ENCODE measurements at regions not wholly inside any gene's neighbourhood (a gene's known extent, or its start where the extent isn't known, plus 50 kb on each side); places are given as distances from the start of the nearest gene placed in this dataset.

DNA sequence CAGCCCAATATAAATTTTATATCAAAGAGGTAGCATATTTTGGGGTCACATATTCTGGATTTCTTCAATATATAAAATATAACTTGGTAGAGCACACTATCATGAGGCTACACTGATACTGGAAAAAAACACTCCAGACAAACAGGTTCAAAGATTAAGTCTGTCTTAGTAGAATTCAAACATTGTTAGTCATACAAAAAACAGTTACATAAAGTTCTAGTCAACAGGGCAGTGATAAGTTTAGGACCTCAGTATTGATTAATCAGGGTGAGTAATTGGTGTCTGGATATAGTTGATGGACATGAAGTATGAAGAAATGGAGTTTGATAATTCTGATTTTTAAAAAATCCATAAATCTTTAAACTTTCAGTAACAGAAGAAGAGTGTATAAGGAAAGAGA lies 1291.3 kb downstream of the FSTL5 start:
- Histone ChIP-seq H2AFZ (ENCODE audit: low read depth, low read length) (no peak overlapping the region), H3K9me3 (ENCODE audit: insufficient read depth, low read length) (no peaks in the 10 kb centered on the region), H3K4me1 (ENCODE audit: low read length) (no peaks in the 10 kb centered on the region), H3K27me3 (ENCODE audit: low read depth, low read length) (no peaks in the 10 kb centered on the region), H3K79me2 (ENCODE audit: low read length) (no peaks in the 10 kb centered on the region), H3K4me3 (ENCODE audit: low read length) (no peak overlapping the region), H3K9ac (ENCODE audit: low read length) (no peak overlapping the region), H4K20me1 (ENCODE audit: insufficient read depth, low read length) (no peaks in the 10 kb centered on the region), H3K36me3 (replicated peaks; ENCODE audit: low read depth, low read length) (no peaks in the 10 kb centered on the region), H3K4me2 (ENCODE audit: low read length) (no peak overlapping the region), H3K27ac (ENCODE audit: low read length) (no peak overlapping the region)
- TF ChIP-seq, protein P1, sequence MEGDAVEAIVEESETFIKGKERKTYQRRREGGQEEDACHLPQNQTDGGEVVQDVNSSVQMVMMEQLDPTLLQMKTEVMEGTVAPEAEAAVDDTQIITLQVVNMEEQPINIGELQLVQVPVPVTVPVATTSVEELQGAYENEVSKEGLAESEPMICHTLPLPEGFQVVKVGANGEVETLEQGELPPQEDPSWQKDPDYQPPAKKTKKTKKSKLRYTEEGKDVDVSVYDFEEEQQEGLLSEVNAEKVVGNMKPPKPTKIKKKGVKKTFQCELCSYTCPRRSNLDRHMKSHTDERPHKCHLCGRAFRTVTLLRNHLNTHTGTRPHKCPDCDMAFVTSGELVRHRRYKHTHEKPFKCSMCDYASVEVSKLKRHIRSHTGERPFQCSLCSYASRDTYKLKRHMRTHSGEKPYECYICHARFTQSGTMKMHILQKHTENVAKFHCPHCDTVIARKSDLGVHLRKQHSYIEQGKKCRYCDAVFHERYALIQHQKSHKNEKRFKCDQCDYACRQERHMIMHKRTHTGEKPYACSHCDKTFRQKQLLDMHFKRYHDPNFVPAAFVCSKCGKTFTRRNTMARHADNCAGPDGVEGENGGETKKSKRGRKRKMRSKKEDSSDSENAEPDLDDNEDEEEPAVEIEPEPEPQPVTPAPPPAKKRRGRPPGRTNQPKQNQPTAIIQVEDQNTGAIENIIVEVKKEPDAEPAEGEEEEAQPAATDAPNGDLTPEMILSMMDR (IDR thresholded peaks at IDR 0.05; ENCODE audit: low read depth, low read length): no peak
- no peak for TF ChIP-seq EZH2phosphoT487 (IDR thresholded peaks at IDR 0.05; ENCODE audit: low read depth)

DNA sequence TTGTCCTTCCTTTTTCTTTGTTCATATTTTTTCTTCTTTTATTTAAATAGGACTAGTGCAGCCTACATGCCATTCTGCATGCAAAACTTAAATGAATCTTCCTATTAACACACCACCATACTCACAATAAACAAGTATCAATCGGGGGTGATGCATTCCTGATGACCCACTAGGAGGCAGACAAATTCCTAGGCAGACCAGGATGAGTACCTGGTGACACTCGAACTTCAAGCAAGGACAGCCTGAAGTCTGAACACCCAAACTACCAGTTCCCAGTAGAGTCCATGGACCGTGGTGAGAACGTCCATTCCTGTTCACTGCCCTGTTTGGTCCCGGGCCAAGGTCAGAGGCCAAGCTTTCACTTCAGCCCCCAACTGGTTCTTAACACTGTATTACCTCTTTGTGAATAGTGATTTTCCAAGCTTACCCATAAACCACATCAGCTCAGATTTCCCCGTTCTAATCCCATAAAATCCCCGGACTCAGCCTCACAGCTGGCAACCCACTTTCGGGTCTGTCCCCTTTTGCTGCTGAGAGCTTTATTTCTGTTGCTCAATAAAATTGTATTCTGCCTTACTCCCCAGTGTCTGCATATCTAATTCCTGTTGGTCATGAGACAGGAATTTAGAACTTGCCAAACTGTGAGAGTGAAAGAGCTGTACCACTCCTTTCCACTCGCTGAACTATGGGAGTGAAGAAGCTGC lies 1286.6 kb downstream of the FSTL5 start:
- Histone ChIP-seq H3K9me3 (ENCODE audit: insufficient read depth, low read length) (no peaks in the 10 kb centered on the region), H3K27ac (ENCODE audit: low read length) (no peak overlapping the region), H4K20me1 (ENCODE audit: insufficient read depth, low read length) (no peaks in the 10 kb centered on the region), H3K79me2 (ENCODE audit: low read length) (no peaks in the 10 kb centered on the region), H3K27me3 (ENCODE audit: low read depth, low read length) (no peaks in the 10 kb centered on the region), H3K9ac (ENCODE audit: low read length) (no peak overlapping the region), H3K4me2 (ENCODE audit: low read length) (no peak overlapping the region), H3K36me3 (replicated peaks; ENCODE audit: low read depth, low read length) (no peaks in the 10 kb centered on the region), H3K4me3 (ENCODE audit: low read length) (no peak overlapping the region), H3K4me1 (ENCODE audit: low read length) (no peaks in the 10 kb centered on the region), H2AFZ (ENCODE audit: low read depth, low read length) (no peak overlapping the region)
- no peak for TF ChIP-seq EZH2phosphoT487 (IDR thresholded peaks at IDR 0.05; ENCODE audit: low read depth)
- TF ChIP-seq, protein P1 (IDR thresholded peaks at IDR 0.05; ENCODE audit: low read depth, low read length): no peak

DNA sequence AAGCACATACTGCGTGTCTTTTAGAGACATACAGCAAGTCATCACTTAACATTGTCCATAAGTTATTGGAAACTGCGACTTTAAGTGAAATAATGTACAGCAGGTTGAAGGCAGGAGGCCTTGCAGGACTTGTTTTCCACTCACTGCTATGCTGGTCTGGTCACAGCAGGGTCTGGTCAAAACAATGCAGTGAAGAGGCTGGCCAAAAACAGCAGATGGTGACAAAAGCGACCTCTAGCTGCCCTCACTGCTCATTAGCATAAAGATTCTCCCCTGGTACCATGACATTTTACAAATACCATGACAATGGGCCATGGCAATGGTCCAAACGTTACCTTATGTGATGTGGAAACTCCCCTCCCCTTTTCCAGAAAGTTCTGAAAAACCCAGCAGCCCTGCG lies 1283.6 kb downstream of the FSTL5 start:
- H3K9me3 ChIP-seq (ENCODE audit: insufficient read depth, low read length): no peaks in the 10 kb centered on the region
- H2AFZ ChIP-seq (ENCODE audit: low read depth, low read length): no peak overlapping the region

DNA sequence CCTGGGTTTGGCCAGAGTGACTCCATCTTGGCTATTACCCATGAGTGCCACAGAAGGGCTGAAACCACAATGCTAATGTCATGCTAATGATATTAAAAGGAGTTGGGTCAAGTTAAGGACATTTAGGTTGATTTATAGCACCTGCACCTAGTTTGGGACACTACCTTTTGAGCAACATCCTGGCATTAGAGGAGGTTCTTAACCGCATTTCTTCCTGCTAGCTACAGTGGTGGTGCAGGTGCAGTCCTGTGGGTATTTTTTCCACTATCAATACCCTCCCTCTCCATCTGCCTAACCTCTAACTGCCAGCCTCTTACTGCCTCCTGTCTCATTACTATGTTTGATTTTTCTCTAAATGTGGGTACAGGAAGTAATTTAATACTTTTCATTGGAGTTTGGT lies 1276.1 kb downstream of the FSTL5 start:
- Histone ChIP-seq H3K27me3 (ENCODE audit: low read depth, low read length) (no peaks in the 10 kb centered on the region), H4K20me1 (ENCODE audit: insufficient read depth, low read length) (no peaks in the 10 kb centered on the region), H3K4me2 (ENCODE audit: low read length) (no peak overlapping the region), H3K9me3 (ENCODE audit: insufficient read depth, low read length) (peaks cover 6% of the 10 kb centered on the region; the same call in 1 of the 2 replicates), H3K9ac (ENCODE audit: low read length) (no peak overlapping the region), H2AFZ (ENCODE audit: low read depth, low read length) (no peak overlapping the region), H3K36me3 (replicated peaks; ENCODE audit: low read depth, low read length) (peaks cover 6% of the 10 kb centered on the region), H3K27ac (ENCODE audit: low read length) (no peak overlapping the region), H3K79me2 (ENCODE audit: low read length) (no peaks in the 10 kb centered on the region), H3K4me1 (ENCODE audit: low read length) (no peaks in the 10 kb centered on the region), H3K4me3 (ENCODE audit: low read length) (no peak overlapping the region)
- TF ChIP-seq EZH2phosphoT487 (IDR thresholded peaks at IDR 0.05; ENCODE audit: low read depth): no peak
- TF ChIP-seq, protein P1 (IDR thresholded peaks at IDR 0.05; ENCODE audit: low read depth, low read length): no peak

More for the DNA sequence above, 1283.6 kb downstream of the FSTL5 start:
- H3K27me3 ChIP-seq (ENCODE audit: low read depth, low read length): no peaks in the 10 kb centered on the region
- H3K4me3 ChIP-seq (ENCODE audit: low read length): no peak overlapping the region
- no peaks in the 10 kb centered on the region for H3K4me1 ChIP-seq (ENCODE audit: low read length)
- no peak overlapping the region for H3K4me2 ChIP-seq (ENCODE audit: low read length)
- H3K27ac ChIP-seq (ENCODE audit: low read length): no peak overlapping the region
- H3K9ac ChIP-seq (ENCODE audit: low read length): no peak overlapping the region
- TF ChIP-seq, protein P1 (IDR thresholded peaks at IDR 0.05; ENCODE audit: low read depth, low read length): peak; percentile 20; the same call in 1 of the 2 replicates
- TF ChIP-seq EZH2phosphoT487 (IDR thresholded peaks at IDR 0.05; ENCODE audit: low read depth): no peak
- H3K36me3 ChIP-seq (replicated peaks; ENCODE audit: low read depth, low read length): no peaks in the 10 kb centered on the region
- H3K79me2 ChIP-seq (ENCODE audit: low read length): no peaks in the 10 kb centered on the region
- H4K20me1 ChIP-seq (ENCODE audit: insufficient read depth, low read length): no peaks in the 10 kb centered on the region

Measured in OCI-LY3 (cell line).